GM23338 (cell line): ENCODE measurements at regions not wholly inside any gene's neighbourhood (a gene's known extent, or its start where the extent isn't known, plus 50 kb on each side); places are given as distances from the start of the nearest gene placed in this dataset.

Experiments
- ATAC-seq: fragments of 200-7000 bp; cut with Tn5 transposase; 3 replicates; pipeline ENCODE4 v1.9.1; 2020
- DNase-seq: peaks from one replicate; pipeline ENCODE4 v3.0.0-alpha.2; 2015; ENCODE audit warnings: low spot score
- H2AFZ ChIP-seq: fragments of 200-600 bp; sonication (generic); 2 replicates; pipeline ENCODE4 v1.8.0; 2016; ENCODE audit warnings: antibody characterized with exemption, mild to moderate bottlenecking, moderate library complexity
- H3F3A ChIP-seq: fragments of 200-600 bp; sonication (generic); replicated peaks from 2 replicates; pipeline ENCODE4 v1.8.0; 2017; ENCODE audit warnings: antibody characterized with exemption, mixed run types, low read depth
- H3K27ac ChIP-seq: fragments of 200-600 bp; sonication (generic); 2 replicates; pipeline ENCODE4 v1.6.1; 2016; ENCODE audit warnings: low read depth
- H3K27me3 ChIP-seq: fragments of 200-600 bp; sonication (generic); 2 replicates; pipeline ENCODE4 v1.8.0; 2016; ENCODE audit warnings: mild to moderate bottlenecking, mixed run types, moderate library complexity; ENCODE audit not compliant: insufficient read depth
- H3K36me3 ChIP-seq: fragments of 200-600 bp; sonication (generic); 2 replicates; pipeline ENCODE4 v1.8.0; 2016; ENCODE audit warnings: mild to moderate bottlenecking; ENCODE audit not compliant: insufficient read depth
- H3K4me1 ChIP-seq: fragments of 200-600 bp; sonication (generic); 2 replicates; pipeline ENCODE4 v1.8.0; 2016; ENCODE audit warnings: mild to moderate bottlenecking, moderate library complexity; ENCODE audit not compliant: insufficient read depth
- H3K4me2 ChIP-seq: fragments of 200-600 bp; sonication (generic); 2 replicates; pipeline ENCODE4 v1.7.1; 2017; ENCODE audit warnings: mixed run types
- H3K4me3 ChIP-seq: fragments of 200-600 bp; sonication (generic); 2 replicates; pipeline ENCODE4 v1.6.1; 2016; ENCODE audit warnings: mixed run types
- H3K79me2 ChIP-seq: fragments of 200-600 bp; sonication (generic); replicated peaks from 2 replicates; pipeline ENCODE4 v1.8.0; 2017; ENCODE audit warnings: mild to moderate bottlenecking; ENCODE audit not compliant: insufficient read depth
- H3K9me2 ChIP-seq: fragments of 200-600 bp; sonication (generic); 2 replicates; pipeline ENCODE4 v1.8.0; 2017; ENCODE audit not compliant: insufficient read depth
- H4K20me1 ChIP-seq: fragments of 200-600 bp; sonication (generic); replicated peaks from 2 replicates; pipeline ENCODE4 v1.8.0; 2017; ENCODE audit warnings: mild to moderate bottlenecking; ENCODE audit not compliant: insufficient read depth
- H3K27ac Mint-ChIP-seq: 2 replicates; pipeline ENCODE4 v1.8.0; 2020; ENCODE audit warnings: inconsistent platforms, mild to moderate bottlenecking, moderate library complexity, mixed read lengths
- H3K27me3 Mint-ChIP-seq: 3 replicates; pipeline ENCODE4 v1.8.0; 2022; ENCODE audit warnings: low read depth, mild to moderate bottlenecking, moderate library complexity, mixed read lengths, inconsistent platforms; ENCODE audit not compliant: insufficient read depth, poor library complexity
- H3K36me3 Mint-ChIP-seq: 3 replicates; pipeline ENCODE4 v1.8.0; 2021; ENCODE audit warnings: low read depth, mild to moderate bottlenecking, inconsistent platforms, moderate library complexity, mixed read lengths
- H3K4me1 Mint-ChIP-seq: 3 replicates; pipeline ENCODE4 v1.8.0; 2020; ENCODE audit warnings: mild to moderate bottlenecking, inconsistent platforms, mixed read lengths
- H3K4me3 Mint-ChIP-seq: 3 replicates; pipeline ENCODE4 v1.8.0; 2021; ENCODE audit warnings: moderate library complexity, mild to moderate bottlenecking, inconsistent platforms, mixed read lengths
- H3K9me3 Mint-ChIP-seq: 3 replicates; pipeline ENCODE4 v1.8.0; 2020; ENCODE audit warnings: moderate library complexity, mild to moderate bottlenecking, inconsistent platforms, mixed read lengths
- CREB1 ChIP-seq: fragments of 250-450 bp; sonication (Bioruptor Pico); IDR thresholded peaks from 2 replicates; pipeline ENCODE4 v1.5.0; 2020; ENCODE audit warnings: low read depth, mild to moderate bottlenecking, moderate library complexity
- CTCF ChIP-seq, 2 experiments: fragments of 200-600 bp in 1 of 2; sonication (generic) in 1 of 2; conservative IDR thresholded peaks; 2 replicates each; pipeline versions ENCODE4 v1.5.1 to v1.6.1; 2016 to 2017; ENCODE audit warnings: antibody characterized with exemption in 2 of 2, low read depth in 2 of 2, mild to moderate bottlenecking in 2 of 2, moderate library complexity in 1 of 2
- ETS1 ChIP-seq: IDR thresholded peaks from 2 replicates; pipeline ENCODE4 v1.6.1; 2016; ENCODE audit warnings: antibody characterized with exemption
- EZH2 ChIP-seq: fragments of 200-600 bp; sonication (generic); IDR thresholded peaks from one replicate; pipeline ENCODE4 v1.8.0; 2017; ENCODE audit warnings: antibody characterized with exemption, mild to moderate bottlenecking, low read depth; ENCODE audit not compliant: unreplicated experiment
- EZH2phosphoT487 ChIP-seq: fragments of 200-600 bp; sonication (generic); IDR thresholded peaks from one replicate; pipeline ENCODE4 v1.8.1; 2018; ENCODE audit warnings: antibody characterized with exemption; ENCODE audit not compliant: unreplicated experiment
- NANOG ChIP-seq: IDR thresholded peaks from 2 replicates; pipeline ENCODE4 v1.6.1; 2016; ENCODE audit warnings: antibody characterized with exemption, borderline replicate concordance
- POLR2AphosphoS5 ChIP-seq: IDR thresholded peaks from 2 replicates; pipeline ENCODE4 v1.6.1; 2016; ENCODE audit warnings: antibody characterized with exemption, low read depth
- REST ChIP-seq: IDR thresholded peaks from one replicate; pipeline ENCODE4 v1.6.1; 2018; ENCODE audit warnings: antibody characterized with exemption; ENCODE audit not compliant: unreplicated experiment
- STAT1 ChIP-seq: IDR thresholded peaks from one replicate; pipeline ENCODE4 v1.6.1; 2016; ENCODE audit warnings: antibody characterized with exemption; ENCODE audit not compliant: unreplicated experiment
- ZNF114 ChIP-seq: fragments of 250-450 bp; sonication (Bioruptor Pico); IDR thresholded peaks from 2 replicates; pipeline ENCODE4 v1.5.0; 2020; ENCODE audit warnings: mild to moderate bottlenecking, moderate library complexity
- ZNF331 ChIP-seq: fragments of 250-450 bp; sonication (Bioruptor Pico); IDR thresholded peaks from 2 replicates; pipeline ENCODE4 v1.5.0; 2020; ENCODE audit warnings: low read depth, mild to moderate bottlenecking, moderate library complexity
- ZNF462 ChIP-seq: fragments of 250-450 bp; sonication (Bioruptor Pico); IDR thresholded peaks from 2 replicates; pipeline ENCODE4 v1.5.0; 2020; ENCODE audit warnings: mild to moderate bottlenecking, moderate library complexity

GRCh38 chr16:51045186-51045585 is 105.9 kb downstream of the SALL1 start (continued):
- no peak for TF ChIP-seq ETS1
- no peak for TF ChIP-seq CREB1 (CRISPR knock-in tag)
- TF ChIP-seq EZH2: no peak
- no peak for TF ChIP-seq EZH2phosphoT487

GRCh38 chr16:51041546-51041945 is 109.5 kb downstream of the SALL1 start:
- H2AFZ ChIP-seq: no peak overlapping the region
- no peak overlapping the region for H3K4me3 ChIP-seq
- no peaks in the 10 kb centered on the region for H3F3A ChIP-seq
- no peak for ATAC-seq
- no peak overlapping the region for H3K27ac ChIP-seq
- Mint-ChIP-seq H3K9me3 (no peaks in the 10 kb centered on the region; the same call in 1 of the 3 replicates), H3K4me1 (no peaks in the 10 kb centered on the region; the same call in 2 of the 3 replicates), H3K36me3 (no peaks in the 10 kb centered on the region), H3K27ac (no peak overlapping the region), H3K27me3 (peaks cover 9% of the 10 kb centered on the region), H3K4me3 (no peak overlapping the region)
- no peak overlapping the region for H3K4me2 ChIP-seq
- DNase-seq: no peak
- no peaks in the 10 kb centered on the region for H3K9me2 ChIP-seq
- H3K79me2 ChIP-seq: no peaks in the 10 kb centered on the region
- no peaks in the 10 kb centered on the region for H4K20me1 ChIP-seq
- no peaks in the 10 kb centered on the region for H3K4me1 ChIP-seq
- H3K27me3 ChIP-seq: no peaks in the 10 kb centered on the region
- H3K36me3 ChIP-seq: no peaks in the 10 kb centered on the region
- no peak for TF ChIP-seq STAT1
- no peak for TF ChIP-seq EZH2phosphoT487
- no peak for TF ChIP-seq ZNF331 (CRISPR knock-in tag)
- no peak for TF ChIP-seq ETS1
- TF ChIP-seq ZNF114: no peak
- no peak for TF ChIP-seq REST
- TF ChIP-seq ZNF462 (CRISPR knock-in tag): no peak
- TF ChIP-seq NANOG: no peak
- no peak for TF ChIP-seq POLR2AphosphoS5
- no peak for TF ChIP-seq EZH2
- no peak for TF ChIP-seq CTCF (conservative IDR thresholded peaks at IDR 0.05; ENCODE audit: low read depth in 2 of 2)
